H9 (cell line): ENCODE measurements at regions not wholly inside any gene's neighbourhood (a gene's known extent, or its start where the extent isn't known, plus 50 kb on each side); places are given as distances from the start of the nearest gene placed in this dataset.

ENCODE experiments used
- DNase-seq: peaks from one replicate; pipeline ENCODE4 v3.0.0-alpha.2; 2017
- H2AFZ ChIP-seq: one replicate; pipeline ENCODE4 v1.6.1; 2013; ENCODE audit warnings: mild to moderate bottlenecking, low read length, control low read depth, moderate library complexity
- H2AK5ac ChIP-seq: 2 replicates; pipeline ENCODE4 v1.6.1; 2013; ENCODE audit warnings: low read length, control low read depth, mixed read lengths; ENCODE audit not compliant: insufficient read length
- H2BK120ac ChIP-seq: one replicate; pipeline ENCODE4 v1.6.1; 2013; ENCODE audit warnings: low read depth, mild to moderate bottlenecking, low read length, control low read depth, inconsistent platforms; ENCODE audit not compliant: poor library complexity, severe bottlenecking
- H2BK12ac ChIP-seq: 2 replicates; pipeline ENCODE4 v1.6.1; 2013; ENCODE audit warnings: low read length, control low read depth, mixed read lengths, low read depth; ENCODE audit not compliant: insufficient read length
- H2BK15ac ChIP-seq: 2 replicates; pipeline ENCODE4 v1.6.1; 2013; ENCODE audit warnings: low read depth, low read length, control low read depth
- H2BK20ac ChIP-seq: one replicate; pipeline ENCODE4 v1.6.1; 2013; ENCODE audit warnings: low read depth, mild to moderate bottlenecking, low read length, control low read depth, inconsistent platforms; ENCODE audit not compliant: poor library complexity, severe bottlenecking
- H2BK5ac ChIP-seq: 2 replicates; pipeline ENCODE4 v1.6.1; 2013; ENCODE audit warnings: low read length, control low read depth, mixed read lengths; ENCODE audit not compliant: insufficient read length
- H3K14ac ChIP-seq: 2 replicates; pipeline ENCODE4 v1.6.1; 2013; ENCODE audit warnings: low read length, control low read depth; ENCODE audit not compliant: insufficient read depth
- H3K18ac ChIP-seq: 2 replicates; pipeline ENCODE4 v1.6.1; 2013; ENCODE audit warnings: low read depth, mild to moderate bottlenecking, mixed read lengths, low read length, control low read depth; ENCODE audit not compliant: insufficient read length
- H3K23ac ChIP-seq: 2 replicates; pipeline ENCODE4 v1.6.1; 2013; ENCODE audit warnings: low read length, control low read depth, mixed read lengths, low read depth; ENCODE audit not compliant: insufficient read length
- H3K23me2 ChIP-seq: 2 replicates; pipeline ENCODE4 v1.6.1; 2013; ENCODE audit warnings: low read depth, mild to moderate bottlenecking, mixed read lengths, low read length, control low read depth; ENCODE audit not compliant: insufficient read length, poor library complexity, severe bottlenecking
- H3K27ac ChIP-seq: 2 replicates; pipeline ENCODE4 v1.5.1; 2013; ENCODE audit warnings: low read length, control low read depth, mixed read lengths, low read depth; ENCODE audit not compliant: insufficient read length
- H3K27me3 ChIP-seq: 2 replicates; pipeline ENCODE4 v1.6.1; 2013; ENCODE audit warnings: low read length, control low read depth, inconsistent platforms; ENCODE audit not compliant: insufficient read depth
- H3K4ac ChIP-seq: 2 replicates; pipeline ENCODE4 v1.6.1; 2013; ENCODE audit warnings: low read depth, mild to moderate bottlenecking, control low read depth, inconsistent platforms, low read length, moderate library complexity
- H3K4me1 ChIP-seq: 2 replicates; pipeline ENCODE4 v1.6.1; 2013; ENCODE audit warnings: low read length, control low read depth, inconsistent platforms; ENCODE audit not compliant: insufficient read depth
- H3K4me2 ChIP-seq: 2 replicates; pipeline ENCODE4 v1.6.1; 2013; ENCODE audit warnings: low read length, control low read depth, mixed read lengths; ENCODE audit not compliant: insufficient read length, insufficient read depth
- H3K56ac ChIP-seq: 2 replicates; pipeline ENCODE4 v1.6.1; 2013; ENCODE audit warnings: low read depth, mild to moderate bottlenecking, mixed read lengths, low read length, control low read depth; ENCODE audit not compliant: insufficient read length
- H3K79me1 ChIP-seq: 2 replicates; pipeline ENCODE4 v1.6.1; 2013; ENCODE audit warnings: low read depth, mild to moderate bottlenecking, moderate library complexity, low read length, control low read depth, inconsistent platforms; ENCODE audit not compliant: insufficient read depth, poor library complexity, severe bottlenecking
- H3K79me2 ChIP-seq: 2 replicates; pipeline ENCODE4 v1.6.1; 2013; ENCODE audit warnings: low read length, control low read depth, inconsistent platforms; ENCODE audit not compliant: insufficient read depth
- H3K9ac ChIP-seq: 2 replicates; pipeline ENCODE4 v1.6.1; 2013; ENCODE audit warnings: low read length, control low read depth, mixed read lengths; ENCODE audit not compliant: insufficient read length; ENCODE audit errors: extremely low read depth
- H3K9me3 ChIP-seq: one replicate; pipeline ENCODE4 v1.6.1; 2013; ENCODE audit warnings: low read depth, low read length, inconsistent platforms; ENCODE audit not compliant: control insufficient read depth
- H3T11ph ChIP-seq: one replicate; pipeline ENCODE4 v1.6.1; 2013; ENCODE audit warnings: mild to moderate bottlenecking, low read length, control low read depth, inconsistent platforms
- H4K20me1 ChIP-seq: one replicate; pipeline ENCODE4 v1.6.1; 2013; ENCODE audit not compliant: control insufficient read depth, insufficient read length, insufficient read depth
- H4K5ac ChIP-seq: 2 replicates; pipeline ENCODE4 v1.6.1; 2013; ENCODE audit warnings: low read depth, mild to moderate bottlenecking, mixed read lengths, low read length, control low read depth; ENCODE audit not compliant: insufficient read length
- H4K8ac ChIP-seq: replicated peaks from 2 replicates; pipeline ENCODE4 v1.6.1; 2013; ENCODE audit warnings: low read length, control low read depth, mixed read lengths, low read depth; ENCODE audit not compliant: insufficient read length
- H4K91ac ChIP-seq: 2 replicates; pipeline ENCODE4 v1.6.1; 2013; ENCODE audit warnings: low read depth, mild to moderate bottlenecking, moderate library complexity, mixed read lengths, low read length, control low read depth; ENCODE audit not compliant: insufficient read length
- H3K27ac Mint-ChIP-seq, 3 experiments: 2 replicates in 2 of 3; 3 replicates in 1 of 3; pipeline ENCODE4 v1.8.0; 2020 to 2021; ENCODE audit warnings: mixed read lengths in 3 of 3, mild to moderate bottlenecking in 1 of 3, moderate library complexity in 1 of 3
- H3K27me3 Mint-ChIP-seq: 2 replicates; pipeline ENCODE4 v1.8.0; 2021; ENCODE audit warnings: low read depth, mild to moderate bottlenecking, moderate library complexity, mixed read lengths
- H3K36me3 Mint-ChIP-seq, 3 experiments: 2 replicates in 2 of 3; 3 replicates in 1 of 3; pipeline ENCODE4 v1.8.0; 2020 to 2021; ENCODE audit warnings: low read depth in 3 of 3, mixed read lengths in 3 of 3; ENCODE audit not compliant: insufficient read depth in 1 of 3
- H3K4me1 Mint-ChIP-seq, 2 experiments: 2 replicates each; pipeline ENCODE4 v1.8.0; 2020; ENCODE audit warnings: mixed read lengths in 2 of 2
- H3K4me3 Mint-ChIP-seq, 2 experiments: 2 replicates in 1 of 2; 3 replicates in 1 of 2; pipeline ENCODE4 v1.8.0; 2020 to 2021; ENCODE audit warnings: mild to moderate bottlenecking in 2 of 2, mixed read lengths in 2 of 2, moderate library complexity in 1 of 2
- H3K9me3 Mint-ChIP-seq, 2 experiments: 2 replicates in 1 of 2; 3 replicates in 1 of 2; pipeline ENCODE4 v1.8.0; 2020; ENCODE audit warnings: mild to moderate bottlenecking in 2 of 2, mixed read lengths in 2 of 2, moderate library complexity in 1 of 2
- WGBS: extraction: QIAGEN DNeasy Blood & Tissue Kit; methylation state at CpG from one replicate; pipeline ENCODE4 v1.1.7; 2013; ENCODE audit warnings: missing lambda C conversion rate, low lambda C conversion rate, mixed read lengths; ENCODE audit not compliant: insufficient read length; ENCODE audit errors: extremely low coverage; 5-methylcytosine and 5-hydroxymethylcytosine counted together
- TF ChIP-seq, protein P1 (sequence below): fragments of 200-600 bp; sonication (generic); conservative IDR thresholded peaks from 3 replicates; pipeline ENCODE4 v1.8.0; 2021; ENCODE audit warnings: antibody characterized with exemption, mild to moderate bottlenecking

DNA sequence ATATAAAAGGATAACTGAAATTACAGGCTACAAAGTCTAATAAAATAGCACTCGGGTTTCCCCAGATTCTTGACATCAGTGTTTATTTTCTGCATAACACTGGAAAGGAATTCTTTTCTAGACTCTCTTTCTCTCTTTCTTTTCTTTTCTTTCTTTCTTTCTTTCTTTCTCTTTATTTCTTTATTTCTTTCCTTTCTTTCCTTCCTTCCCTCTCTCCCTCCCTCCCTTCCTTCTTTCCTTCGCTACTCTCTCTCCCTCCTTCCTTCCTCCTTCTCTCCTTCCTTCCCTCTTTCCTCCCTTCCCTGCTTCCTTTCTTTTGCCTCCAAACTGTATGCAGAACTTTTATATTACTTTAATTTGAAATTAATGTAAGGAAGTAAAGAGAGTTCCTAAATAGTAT, 64.5 kb upstream of the GPR45 start:
- H2BK15ac ChIP-seq = no peak overlapping the region
- H2BK12ac ChIP-seq = no peak overlapping the region
- H3K4me2 ChIP-seq = no peak overlapping the region
- no peak overlapping the region for H3K9ac ChIP-seq
- no peak overlapping the region for H3K27ac ChIP-seq
- 100% methylated on average over 1 of the region's 2 CpGs for WGBS
- no peaks in the 10 kb centered on the region for H3K79me2 ChIP-seq
- DNase-seq = no peak
- no peaks in the 10 kb centered on the region for H3K9me3 ChIP-seq
- peaks cover 34 to 40% of the 10 kb centered on the region in 2 experiments for H3K4me1 Mint-ChIP-seq
- no peak overlapping the region for H3K4ac ChIP-seq
- H3K27me3 Mint-ChIP-seq = peaks cover 84% of the 10 kb centered on the region
- TF ChIP-seq, protein P1, sequence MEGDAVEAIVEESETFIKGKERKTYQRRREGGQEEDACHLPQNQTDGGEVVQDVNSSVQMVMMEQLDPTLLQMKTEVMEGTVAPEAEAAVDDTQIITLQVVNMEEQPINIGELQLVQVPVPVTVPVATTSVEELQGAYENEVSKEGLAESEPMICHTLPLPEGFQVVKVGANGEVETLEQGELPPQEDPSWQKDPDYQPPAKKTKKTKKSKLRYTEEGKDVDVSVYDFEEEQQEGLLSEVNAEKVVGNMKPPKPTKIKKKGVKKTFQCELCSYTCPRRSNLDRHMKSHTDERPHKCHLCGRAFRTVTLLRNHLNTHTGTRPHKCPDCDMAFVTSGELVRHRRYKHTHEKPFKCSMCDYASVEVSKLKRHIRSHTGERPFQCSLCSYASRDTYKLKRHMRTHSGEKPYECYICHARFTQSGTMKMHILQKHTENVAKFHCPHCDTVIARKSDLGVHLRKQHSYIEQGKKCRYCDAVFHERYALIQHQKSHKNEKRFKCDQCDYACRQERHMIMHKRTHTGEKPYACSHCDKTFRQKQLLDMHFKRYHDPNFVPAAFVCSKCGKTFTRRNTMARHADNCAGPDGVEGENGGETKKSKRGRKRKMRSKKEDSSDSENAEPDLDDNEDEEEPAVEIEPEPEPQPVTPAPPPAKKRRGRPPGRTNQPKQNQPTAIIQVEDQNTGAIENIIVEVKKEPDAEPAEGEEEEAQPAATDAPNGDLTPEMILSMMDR = no peak
- no peak overlapping the region for H3K27ac Mint-ChIP-seq
- no peak overlapping the region for H4K5ac ChIP-seq
- H2BK20ac ChIP-seq = no peak overlapping the region
- peaks cover 2% of the 10 kb centered on the region; the same call in 1 of the 2 replicates for H3K4me1 ChIP-seq
- H3K56ac ChIP-seq = no peak overlapping the region
- H4K20me1 ChIP-seq = no peaks in the 10 kb centered on the region
- no peak overlapping the region for H2BK120ac ChIP-seq
- no peak overlapping the region for H4K91ac ChIP-seq
- no peak overlapping the region for H3K23ac ChIP-seq
- peaks cover 0 to 5% (median 4%) of the 10 kb centered on the region in 3 experiments; a peak in 1 of 7 replicates for H3K36me3 Mint-ChIP-seq
- no peak overlapping the region for H3T11ph ChIP-seq
- no peak overlapping the region for H3K14ac ChIP-seq
- no peaks in the 10 kb centered on the region; the same call in 1 of the 2 replicates for H3K27me3 ChIP-seq
- no peak overlapping the region for H4K8ac ChIP-seq
- no peaks in the 10 kb centered on the region for H3K23me2 ChIP-seq
- H2AK5ac ChIP-seq = no peak overlapping the region
- peaks cover 6% of the 10 kb centered on the region in 2 experiments for H3K9me3 Mint-ChIP-seq
- H3K4me3 Mint-ChIP-seq = no peak overlapping the region
- H2BK5ac ChIP-seq = no peak overlapping the region
- H2AFZ ChIP-seq = no peak overlapping the region
- no peak overlapping the region for H3K18ac ChIP-seq
- H3K79me1 ChIP-seq = no peaks in the 10 kb centered on the region
